Stomach smooth muscle (tissue), 2 donors: ENCODE measurements at regions not wholly inside any gene's neighbourhood (a gene's known extent, or its start where the extent isn't known, plus 50 kb on each side); places are given as distances from the start of the nearest gene placed in this dataset.

Experiments
- H3K27ac ChIP-seq: one replicate; pipeline ENCODE4 v1.7.0; 2013; ENCODE audit warnings: mild to moderate bottlenecking, low read length, inconsistent platforms
- H3K27me3 ChIP-seq, 2 donors: one replicate each; pipeline ENCODE4 v1.7.0; 2013; ENCODE audit warnings: low read length in 2 of 2; ENCODE audit not compliant: insufficient read depth in 2 of 2, control insufficient read depth in 1 of 2
- H3K36me3 ChIP-seq, 2 donors: one replicate each; pipeline ENCODE4 v1.7.0; 2013; ENCODE audit warnings: low read length in 2 of 2; ENCODE audit not compliant: control insufficient read depth in 2 of 2, insufficient read depth in 2 of 2
- H3K4me1 ChIP-seq: one replicate; pipeline ENCODE4 v1.7.0; 2013; ENCODE audit warnings: low read length; ENCODE audit not compliant: control insufficient read depth, insufficient read depth
- H3K4me3 ChIP-seq, 2 donors: one replicate each; pipeline ENCODE4 v1.7.0; 2013; ENCODE audit warnings: low read length in 2 of 2
- H3K9ac ChIP-seq, 2 donors: one replicate each; pipeline ENCODE4 v1.7.0; 2013; ENCODE audit warnings: low read length in 2 of 2, mild to moderate bottlenecking in 1 of 2
- H3K9me3 ChIP-seq, 2 donors: one replicate each; pipeline ENCODE4 v1.7.0; 2013; ENCODE audit warnings: low read length in 2 of 2; ENCODE audit not compliant: control insufficient read depth in 2 of 2
- donor health status: healthy.
- donor health status: Pancreatic carcinoma.

- no peak overlapping the region for H3K9ac ChIP-seq
- no peaks in the 10 kb centered on the region for H3K27me3 ChIP-seq
- H3K9me3 ChIP-seq, result no peaks in the 10 kb centered on the region
- no peak overlapping the region for H3K4me3 ChIP-seq
- H3K4me1 ChIP-seq, result no peaks in the 10 kb centered on the region
- no peaks in the 10 kb centered on the region for H3K36me3 ChIP-seq
- no peak overlapping the region for H3K27ac ChIP-seq
Measured at GRCh38 chr3:165892565-165892964, 55.3 kb upstream of the BCHE start.
